ENCODE measurements at regions not wholly inside any gene's neighbourhood (a gene's known extent, or its start where the extent isn't known, plus 50 kb on each side); places are given as distances from the start of the nearest gene placed in this dataset.

- no peak for DNase-seq (ENCODE audit: low spot score)
Measured at GRCh38 chr13:103328899-103329298, 262.7 kb upstream of the SLC10A2 start.

- no peak for DNase-seq (ENCODE audit: low spot score)
Measured at GRCh38 chr13:103326326-103326725, 260.1 kb upstream of the SLC10A2 start.

GRCh38 chr13:103325672-103326071, 259.5 kb upstream of the SLC10A2 start:
- no peak for DNase-seq (ENCODE audit: low spot score)

- DNase-seq (ENCODE audit: low spot score): no peak
Measured at GRCh38 chr13:103324641-103325040, 258.4 kb upstream of the SLC10A2 start.

GRCh38 chr13:103315711-103316110, 249.5 kb upstream of the SLC10A2 start:
- DNase-seq (ENCODE audit: low spot score): no peak

- no peak for DNase-seq (ENCODE audit: low spot score)
Measured at GRCh38 chr13:103312467-103312866, 246.2 kb upstream of the SLC10A2 start.

- DNase-seq (ENCODE audit: low spot score): no peak
Measured at GRCh38 chr13:103308667-103309066, 242.4 kb upstream of the SLC10A2 start.

- no peak for DNase-seq (ENCODE audit: low spot score)
Measured at GRCh38 chr13:103306163-103306562, 239.9 kb upstream of the SLC10A2 start.

- no peak for DNase-seq (ENCODE audit: low spot score)
Measured at GRCh38 chr13:103303078-103303651, 236.9 kb upstream of the SLC10A2 start.

GRCh38 chr13:103302676-103303075, 236.5 kb upstream of the SLC10A2 start:
- no peak for DNase-seq (ENCODE audit: low spot score)

GRCh38 chr13:103299079-103299478, 232.9 kb upstream of the SLC10A2 start:
- DNase-seq (ENCODE audit: low spot score): no peak

GRCh38 chr13:103297083-103297482, 230.9 kb upstream of the SLC10A2 start:
- no peak for DNase-seq (ENCODE audit: low spot score)

GRCh38 chr13:103291798-103292572, 225.8 kb upstream of the SLC10A2 start:
- no peak for DNase-seq (ENCODE audit: low spot score)

- DNase-seq (ENCODE audit: low spot score): no peak
Measured at GRCh38 chr13:103291226-103291625, 225.0 kb upstream of the SLC10A2 start.

GRCh38 chr13:103289681-103290080, 223.5 kb upstream of the SLC10A2 start:
- no peak for DNase-seq (ENCODE audit: low spot score)

- no peak for DNase-seq (ENCODE audit: low spot score)
Measured at GRCh38 chr13:103288114-103288513, 221.9 kb upstream of the SLC10A2 start.

GRCh38 chr13:103287659-103288058, 221.4 kb upstream of the SLC10A2 start:
- DNase-seq (ENCODE audit: low spot score): no peak

GRCh38 chr13:103284466-103284865, 218.2 kb upstream of the SLC10A2 start:
- DNase-seq (ENCODE audit: low spot score): no peak

GRCh38 chr13:103283451-103283820, 217.2 kb upstream of the SLC10A2 start:
- no peak for DNase-seq (ENCODE audit: low spot score)

- DNase-seq (ENCODE audit: low spot score): peak; percentile 5
Measured at GRCh38 chr13:103282571-103283450, 216.6 kb upstream of the SLC10A2 start.

- no peak for DNase-seq (ENCODE audit: low spot score)
Measured at GRCh38 chr13:103277959-103278694, 211.9 kb upstream of the SLC10A2 start.
